Natural killer cell (primary cell): ENCODE measurements at regions not wholly inside any gene's neighbourhood (a gene's known extent, or its start where the extent isn't known, plus 50 kb on each side); places are given as distances from the start of the nearest gene placed in this dataset.

ENCODE experiments used
- ATAC-seq, 3 donors: fragments of 150-1000 bp in 2 of 3; fragments of 200-7000 bp in 1 of 3; cut with Tn5 transposase; 1 replicate in 1 of 3; 2 replicates in 2 of 3; pipeline ENCODE4 v1.10.0; 2021; ENCODE audit warnings: mild to moderate bottlenecking in 2 of 3, moderate library complexity in 2 of 3
- DNase-seq, 2 donors: peaks; one replicate each; pipeline versions ENCODE4 v3.0.0 to v3.0.0-alpha.2; 2013 to 2021; ENCODE audit warnings: mixed read lengths in 1 of 2
- H3K27ac ChIP-seq: one replicate; pipeline ENCODE4 v1.5.1; 2013; ENCODE audit warnings: mild to moderate bottlenecking, low read length
- H3K27me3 ChIP-seq: one replicate; pipeline ENCODE4 v1.6.1; 2013; ENCODE audit warnings: low read length; ENCODE audit not compliant: control insufficient read depth, insufficient read depth
- H3K36me3 ChIP-seq: one replicate; pipeline ENCODE4 v1.6.1; 2013; ENCODE audit warnings: low read length; ENCODE audit not compliant: control insufficient read depth, insufficient read depth
- H3K4me1 ChIP-seq: one replicate; pipeline ENCODE4 v1.6.1; 2013; ENCODE audit warnings: low read length; ENCODE audit not compliant: control insufficient read depth, insufficient read depth
- H3K4me3 ChIP-seq: one replicate; pipeline ENCODE4 v1.5.1; 2013; ENCODE audit warnings: low read length
- H3K9me3 ChIP-seq: one replicate; pipeline ENCODE4 v1.6.1; 2013; ENCODE audit warnings: low read length; ENCODE audit not compliant: control insufficient read depth, insufficient read depth
- H3K27ac Mint-ChIP-seq, 2 donors: one replicate each; pipeline ENCODE4 v1.8.0; 2022; ENCODE audit warnings: mild to moderate bottlenecking in 2 of 2, mixed read lengths in 2 of 2, moderate library complexity in 1 of 2
- H3K27me3 Mint-ChIP-seq, 2 donors: one replicate each; pipeline ENCODE4 v1.8.0; 2022; ENCODE audit warnings: low read depth in 2 of 2, mixed read lengths in 2 of 2
- H3K36me3 Mint-ChIP-seq: one replicate; pipeline ENCODE4 v1.8.0; 2022; ENCODE audit warnings: mixed read lengths
- H3K4me1 Mint-ChIP-seq, 2 donors: one replicate each; pipeline ENCODE4 v1.8.0; 2022; ENCODE audit warnings: mixed read lengths in 2 of 2
- H3K4me3 Mint-ChIP-seq: one replicate; pipeline ENCODE4 v1.8.0; 2022; ENCODE audit warnings: mild to moderate bottlenecking, moderate library complexity, mixed read lengths
- H3K9me3 Mint-ChIP-seq, 2 donors: one replicate each; pipeline ENCODE4 v1.8.0; 2022; ENCODE audit warnings: mixed read lengths in 2 of 2
- WGBS: methylation state at CpG from one replicate; pipeline ENCODE4 v1.1.7; 2013; ENCODE audit warnings: missing lambda C conversion rate; ENCODE audit not compliant: insufficient coverage; 5-methylcytosine and 5-hydroxymethylcytosine counted together
- intact Hi-C: fragments of 100-400 bp; cut with micrococcal nuclease; formaldehyde crosslinking; loops from one replicate; pipeline ENCODE4 v1.14.2; 2022
- TF ChIP-seq, protein P1 (sequence below): fragments of 200-600 bp; IDR thresholded peaks from one replicate; pipeline ENCODE4 v1.8.0; 2022; ENCODE audit warnings: antibody characterized with exemption

DNA sequence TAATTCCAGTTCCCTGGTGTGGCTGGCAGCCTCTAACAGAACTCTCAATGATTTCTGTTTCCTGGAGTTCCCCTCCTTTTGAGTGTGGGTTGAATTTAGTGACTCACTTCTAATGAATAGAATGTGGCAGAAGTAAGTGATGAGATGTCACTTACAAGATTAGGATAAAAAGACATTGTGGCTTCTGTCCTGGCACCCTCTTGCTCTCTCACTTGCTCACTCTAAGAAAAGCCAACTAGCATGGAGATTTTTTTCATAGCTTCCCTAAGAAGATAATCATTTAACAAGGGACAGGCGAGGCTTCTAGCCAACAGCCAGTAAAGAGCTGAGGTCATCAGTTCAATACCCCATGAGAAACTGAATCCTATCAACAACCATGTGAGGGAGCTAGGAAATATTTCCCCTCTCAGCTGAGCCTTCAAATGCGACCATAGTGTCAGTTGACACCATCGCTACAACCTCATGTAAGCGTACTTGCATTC, 156.7 kb downstream of the TMTC3 start:
- Histone ChIP-seq H3K27me3 (no peaks in the 10 kb centered on the region), H3K9me3 (no peaks in the 10 kb centered on the region)

DNA sequence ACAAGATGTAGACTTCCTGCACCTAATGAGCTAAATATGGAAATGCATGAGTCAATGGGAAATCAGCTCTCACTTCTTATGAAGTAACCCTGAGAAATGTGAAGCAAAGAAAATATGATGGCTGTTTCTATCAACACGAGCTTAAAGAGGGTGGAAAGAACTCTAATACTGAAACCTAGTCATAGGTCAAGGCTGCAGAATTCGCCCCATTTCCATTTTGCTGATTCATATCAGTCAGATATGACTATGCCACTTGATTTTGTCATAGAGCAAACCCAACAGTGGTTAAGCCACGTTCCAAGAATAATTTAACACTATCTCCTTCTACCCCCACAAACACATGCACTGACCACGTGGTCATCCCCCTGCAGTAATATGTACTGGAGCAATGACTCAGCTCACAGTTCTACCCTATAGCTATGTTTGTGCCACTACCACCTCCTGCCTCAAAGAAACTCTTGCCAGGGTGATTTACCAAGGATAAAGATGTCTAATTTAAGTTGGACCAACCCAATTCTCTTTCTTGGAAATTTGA, 157.5 kb downstream of the TMTC3 start:
- H3K4me1 ChIP-seq = no peaks in the 10 kb centered on the region
- intact Hi-C loops = no loop called here
- DNase-seq (no peak), ATAC-seq (no peak)
- Mint-ChIP-seq H3K9me3 (peaks cover 5 to 14% of the 10 kb centered on the region in 2 donors), H3K27ac (no peak overlapping the region), H3K36me3 (no peaks in the 10 kb centered on the region), H3K4me1 (no peaks in the 10 kb centered on the region), H3K27me3 (no peaks in the 10 kb centered on the region), H3K4me3 (no peak overlapping the region)
- TF ChIP-seq, protein P1, sequence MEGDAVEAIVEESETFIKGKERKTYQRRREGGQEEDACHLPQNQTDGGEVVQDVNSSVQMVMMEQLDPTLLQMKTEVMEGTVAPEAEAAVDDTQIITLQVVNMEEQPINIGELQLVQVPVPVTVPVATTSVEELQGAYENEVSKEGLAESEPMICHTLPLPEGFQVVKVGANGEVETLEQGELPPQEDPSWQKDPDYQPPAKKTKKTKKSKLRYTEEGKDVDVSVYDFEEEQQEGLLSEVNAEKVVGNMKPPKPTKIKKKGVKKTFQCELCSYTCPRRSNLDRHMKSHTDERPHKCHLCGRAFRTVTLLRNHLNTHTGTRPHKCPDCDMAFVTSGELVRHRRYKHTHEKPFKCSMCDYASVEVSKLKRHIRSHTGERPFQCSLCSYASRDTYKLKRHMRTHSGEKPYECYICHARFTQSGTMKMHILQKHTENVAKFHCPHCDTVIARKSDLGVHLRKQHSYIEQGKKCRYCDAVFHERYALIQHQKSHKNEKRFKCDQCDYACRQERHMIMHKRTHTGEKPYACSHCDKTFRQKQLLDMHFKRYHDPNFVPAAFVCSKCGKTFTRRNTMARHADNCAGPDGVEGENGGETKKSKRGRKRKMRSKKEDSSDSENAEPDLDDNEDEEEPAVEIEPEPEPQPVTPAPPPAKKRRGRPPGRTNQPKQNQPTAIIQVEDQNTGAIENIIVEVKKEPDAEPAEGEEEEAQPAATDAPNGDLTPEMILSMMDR = no peak
- no peaks in the 10 kb centered on the region for H3K36me3 ChIP-seq
- H3K4me3 ChIP-seq = no peak overlapping the region
- H3K9me3 ChIP-seq = no peaks in the 10 kb centered on the region
- 39% methylated on average over 4 of the region's 4 CpGs for WGBS
- H3K27ac ChIP-seq = no peak overlapping the region
- no peaks in the 10 kb centered on the region for H3K27me3 ChIP-seq

More for the DNA sequence above, 156.7 kb downstream of the TMTC3 start:
- Mint-ChIP-seq H3K36me3 (no peaks in the 10 kb centered on the region), H3K4me3 (no peak overlapping the region), H3K27ac (no peak overlapping the region), H3K27me3 (no peaks in the 10 kb centered on the region), H3K4me1 (no peaks in the 10 kb centered on the region), H3K9me3 (peaks cover 6 to 14% of the 10 kb centered on the region in 2 donors)
- ATAC-seq (no peak), DNase-seq (no peak)
- Histone ChIP-seq H3K27ac (no peak overlapping the region), H3K4me3 (no peak overlapping the region), H3K4me1 (no peaks in the 10 kb centered on the region), H3K36me3 (no peaks in the 10 kb centered on the region)
- TF ChIP-seq, protein P1 = no peak
- 76% methylated on average over 4 of the region's 4 CpGs for WGBS
- intact Hi-C loops = no loop called here

GRCh38 chr12:88300931-88301330, 158.8 kb downstream of the TMTC3 start:
- intact Hi-C loops = no loop called here
- no peaks in the 10 kb centered on the region for H3K9me3 ChIP-seq
- no peaks in the 10 kb centered on the region for H3K27me3 ChIP-seq
- H3K4me1 ChIP-seq = no peaks in the 10 kb centered on the region
- no peak overlapping the region for H3K27ac Mint-ChIP-seq
- H3K4me1 Mint-ChIP-seq = no peaks in the 10 kb centered on the region
- no peak overlapping the region for H3K27ac ChIP-seq
- H3K36me3 Mint-ChIP-seq = no peaks in the 10 kb centered on the region
- peaks cover 0 to 8% of the 10 kb centered on the region in 2 donors for H3K9me3 Mint-ChIP-seq
- TF ChIP-seq, protein P1 = no peak
- H3K27me3 Mint-ChIP-seq = no peaks in the 10 kb centered on the region
- no peak overlapping the region for H3K4me3 ChIP-seq
- H3K36me3 ChIP-seq = no peaks in the 10 kb centered on the region
- DNase-seq (no peak), ATAC-seq (no peak)
- no peak overlapping the region for H3K4me3 Mint-ChIP-seq

DNA sequence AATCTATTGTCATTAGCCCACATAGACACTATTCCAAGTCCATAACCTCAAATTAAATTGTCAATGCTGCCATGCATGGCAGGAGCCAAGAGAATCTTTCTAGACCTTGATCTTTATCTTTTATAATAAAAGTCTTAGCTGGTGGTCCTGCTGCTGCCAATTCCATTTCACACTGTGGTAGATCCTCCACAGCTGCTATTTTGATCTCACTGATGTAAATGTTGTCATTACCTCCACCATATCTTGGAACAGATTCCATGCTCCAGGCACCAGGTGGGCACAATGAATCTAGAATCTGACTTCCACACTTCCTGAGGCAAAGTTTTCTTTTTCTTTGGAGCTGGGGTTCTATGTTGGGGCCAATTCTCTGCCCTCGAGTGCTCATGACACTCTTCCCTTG, 161.2 kb downstream of the TMTC3 start:
- Histone ChIP-seq H3K27ac (no peak overlapping the region), H3K36me3 (no peaks in the 10 kb centered on the region), H3K27me3 (no peaks in the 10 kb centered on the region), H3K4me3 (no peak overlapping the region), H3K9me3 (no peaks in the 10 kb centered on the region), H3K4me1 (no peaks in the 10 kb centered on the region)
- intact Hi-C loops = no loop called here
- H3K27me3 Mint-ChIP-seq = no peaks in the 10 kb centered on the region
- no peak overlapping the region for H3K4me3 Mint-ChIP-seq
- TF ChIP-seq, protein P1 = no peak
- peaks cover 11 to 16% of the 10 kb centered on the region in 2 donors for H3K9me3 Mint-ChIP-seq
- H3K27ac Mint-ChIP-seq = no peak overlapping the region
- 65% methylated on average over 1 of the region's 1 CpG for WGBS
- H3K4me1 Mint-ChIP-seq = no peaks in the 10 kb centered on the region
- no peaks in the 10 kb centered on the region for H3K36me3 Mint-ChIP-seq
- no peak for DNase-seq
- no peak for ATAC-seq
